Lower lobe of right lung (tissue), 2 donors: ENCODE measurements at regions not wholly inside any gene's neighbourhood (a gene's known extent, or its start where the extent isn't known, plus 50 kb on each side); places are given as distances from the start of the nearest gene placed in this dataset.

ENCODE experiments used
- ATAC-seq, 2 donors: fragments of 200-7000 bp; cut with Tn5 transposase; one replicate each; pipeline ENCODE4 v1.9.1; 2020 to 2022; ENCODE audit warnings: mild to moderate bottlenecking in 2 of 2, moderate library complexity in 2 of 2
- DNase-seq: peaks from one replicate; pipeline ENCODE4 v3.0.0-alpha.2; 2020
- H3K27ac ChIP-seq: fragments of 200-600 bp; one replicate; pipeline ENCODE4 v1.8.0; 2022
- H3K27me3 ChIP-seq: fragments of 200-600 bp; one replicate; pipeline ENCODE4 v1.8.0; 2022; ENCODE audit warnings: low read depth
- H3K36me3 ChIP-seq: fragments of 200-600 bp; one replicate; pipeline ENCODE4 v1.8.0; 2022; ENCODE audit warnings: mild to moderate bottlenecking
- H3K4me1 ChIP-seq: fragments of 200-600 bp; one replicate; pipeline ENCODE4 v1.8.0; 2022
- H3K4me3 ChIP-seq: fragments of 200-600 bp; one replicate; pipeline ENCODE4 v1.8.0; 2022; ENCODE audit warnings: mild to moderate bottlenecking
- H3K9me3 ChIP-seq: fragments of 200-600 bp; one replicate; pipeline ENCODE4 v1.8.0; 2022
- intact Hi-C: fragments of 100-400 bp; cut with DNase I; formaldehyde crosslinking; loops from one replicate; pipeline ENCODE4 v1.11.0; 2022
- TF ChIP-seq, protein P1 (sequence below): fragments of 200-600 bp; IDR thresholded peaks from one replicate; pipeline ENCODE4 v1.8.0; 2022; ENCODE audit warnings: antibody characterized with exemption, mild to moderate bottlenecking
- donor health status: DM: no; HTN: yes; CAD: no; lungs with severe emphysema.

DNA sequence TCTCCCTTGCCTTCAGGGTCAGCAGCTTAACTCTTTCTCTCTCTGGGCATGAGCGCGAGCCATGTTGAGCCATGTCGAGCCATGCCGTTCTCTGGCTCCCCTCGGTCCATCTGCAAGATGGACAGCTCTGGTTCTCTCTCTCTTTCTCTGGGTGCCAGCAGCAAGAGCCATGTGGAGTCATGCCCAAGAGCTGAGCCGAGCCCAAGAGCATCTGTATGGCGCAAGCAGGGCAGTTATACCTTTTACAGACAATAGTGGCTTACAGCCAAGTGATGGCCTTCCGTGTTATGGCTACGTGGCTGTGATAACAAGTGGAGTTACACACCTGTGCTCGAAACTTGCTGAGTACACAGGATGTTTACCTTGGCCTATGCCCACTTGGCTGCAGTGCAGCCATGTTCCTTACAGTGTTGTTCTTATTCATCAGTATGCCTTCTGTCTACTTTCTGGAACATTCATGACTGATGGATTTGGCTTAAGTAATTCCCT lies 327.7 kb downstream of the GLRX3 start:
- TF ChIP-seq, protein P1, sequence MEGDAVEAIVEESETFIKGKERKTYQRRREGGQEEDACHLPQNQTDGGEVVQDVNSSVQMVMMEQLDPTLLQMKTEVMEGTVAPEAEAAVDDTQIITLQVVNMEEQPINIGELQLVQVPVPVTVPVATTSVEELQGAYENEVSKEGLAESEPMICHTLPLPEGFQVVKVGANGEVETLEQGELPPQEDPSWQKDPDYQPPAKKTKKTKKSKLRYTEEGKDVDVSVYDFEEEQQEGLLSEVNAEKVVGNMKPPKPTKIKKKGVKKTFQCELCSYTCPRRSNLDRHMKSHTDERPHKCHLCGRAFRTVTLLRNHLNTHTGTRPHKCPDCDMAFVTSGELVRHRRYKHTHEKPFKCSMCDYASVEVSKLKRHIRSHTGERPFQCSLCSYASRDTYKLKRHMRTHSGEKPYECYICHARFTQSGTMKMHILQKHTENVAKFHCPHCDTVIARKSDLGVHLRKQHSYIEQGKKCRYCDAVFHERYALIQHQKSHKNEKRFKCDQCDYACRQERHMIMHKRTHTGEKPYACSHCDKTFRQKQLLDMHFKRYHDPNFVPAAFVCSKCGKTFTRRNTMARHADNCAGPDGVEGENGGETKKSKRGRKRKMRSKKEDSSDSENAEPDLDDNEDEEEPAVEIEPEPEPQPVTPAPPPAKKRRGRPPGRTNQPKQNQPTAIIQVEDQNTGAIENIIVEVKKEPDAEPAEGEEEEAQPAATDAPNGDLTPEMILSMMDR = no peak
- Histone ChIP-seq H3K27me3 (no peaks in the 10 kb centered on the region), H3K9me3 (no peaks in the 10 kb centered on the region), H3K4me3 (no peak overlapping the region), H3K4me1 (no peaks in the 10 kb centered on the region), H3K27ac (no peak overlapping the region), H3K36me3 (no peaks in the 10 kb centered on the region)
- DNase-seq (no peak), ATAC-seq (no peak)
- intact Hi-C loops = no loop called here

- no peak overlapping the region for H3K27ac ChIP-seq
- DNase-seq (no peak), ATAC-seq (no peak)
- intact Hi-C loops = no loop called here
- TF ChIP-seq, protein P1 = no peak
- H3K9me3 ChIP-seq = no peaks in the 10 kb centered on the region
- H3K36me3 ChIP-seq = no peaks in the 10 kb centered on the region
- H3K27me3 ChIP-seq = no peaks in the 10 kb centered on the region
- H3K4me3 ChIP-seq = no peak overlapping the region
- H3K4me1 ChIP-seq = no peaks in the 10 kb centered on the region
Measured at GRCh38 chr10:130464426-130464825, 328.2 kb downstream of the GLRX3 start.

DNA sequence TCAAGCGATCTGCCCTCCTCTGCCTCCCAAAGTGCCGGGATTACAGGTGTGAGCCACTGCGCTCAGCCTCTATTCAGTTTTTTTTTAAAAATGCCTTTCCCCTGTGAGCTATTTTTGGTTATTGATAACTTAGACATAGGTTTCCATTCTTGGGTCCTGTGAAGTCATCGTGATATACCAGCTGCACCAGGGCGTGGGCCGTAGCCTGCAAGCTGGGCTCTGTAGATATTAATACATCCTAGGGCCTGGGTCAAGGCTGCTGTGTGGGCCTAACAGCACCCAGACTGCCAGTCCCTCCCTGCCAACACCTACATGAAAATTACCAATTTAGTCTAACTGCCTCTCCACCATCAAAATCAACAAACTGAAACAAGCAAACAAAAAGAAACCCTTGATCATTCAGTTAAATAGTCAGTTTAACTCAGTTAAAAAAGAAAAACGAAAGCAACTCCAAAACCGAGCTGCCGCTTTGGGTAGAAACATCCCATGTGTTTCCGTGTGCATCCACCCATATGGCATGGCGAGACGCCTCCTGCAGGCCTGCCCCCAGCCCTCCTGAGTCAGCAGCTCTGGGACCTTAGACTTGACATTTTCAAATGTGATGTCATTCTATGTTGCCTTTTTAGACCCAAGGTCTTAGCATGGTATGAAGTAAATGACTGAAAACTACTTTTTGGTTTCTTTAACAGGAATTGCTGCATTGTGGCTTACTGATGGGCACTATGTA lies 330.2 kb downstream of the GLRX3 start:
- ATAC-seq = no peak
- DNase-seq = no peak
- Histone ChIP-seq H3K36me3 (no peaks in the 10 kb centered on the region), H3K27me3 (no peaks in the 10 kb centered on the region), H3K4me1 (no peaks in the 10 kb centered on the region), H3K27ac (no peak overlapping the region), H3K9me3 (no peaks in the 10 kb centered on the region), H3K4me3 (no peak overlapping the region)
- TF ChIP-seq, protein P1 = no peak
- intact Hi-C loops = no loop called here

- DNase-seq (no peak), ATAC-seq (no peak)
- TF ChIP-seq, protein P1 = no peak
- Histone ChIP-seq H3K27me3 (no peaks in the 10 kb centered on the region), H3K27ac (no peak overlapping the region), H3K9me3 (no peaks in the 10 kb centered on the region), H3K36me3 (no peaks in the 10 kb centered on the region), H3K4me1 (no peaks in the 10 kb centered on the region), H3K4me3 (no peak overlapping the region)
- intact Hi-C loops = no loop called here
Measured at GRCh38 chr10:130470286-130470685, 334.1 kb downstream of the GLRX3 start.

DNA sequence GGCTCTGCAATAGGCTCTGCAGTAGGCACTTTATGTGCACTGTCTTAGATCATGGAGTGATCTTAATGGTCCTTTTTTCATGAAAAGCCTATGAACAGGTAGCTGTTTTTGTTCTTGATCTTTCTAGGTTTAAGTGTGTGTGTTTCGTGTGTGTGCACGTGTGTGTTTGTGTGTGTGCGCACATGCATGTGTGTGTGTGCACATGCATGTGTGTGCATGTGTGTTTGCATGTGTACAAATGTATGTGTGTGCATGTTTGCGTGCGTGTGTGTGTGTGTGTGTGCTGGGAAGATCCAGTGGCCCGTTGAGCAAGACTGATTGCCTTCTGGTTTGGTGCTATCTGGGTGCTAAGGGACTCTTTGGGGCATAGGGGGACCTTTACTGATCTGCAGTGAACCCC lies 334.8 kb downstream of the GLRX3 start:
- no peak overlapping the region for H3K27ac ChIP-seq
- DNase-seq (no peak), ATAC-seq (no peak)
- TF ChIP-seq, protein P1 = no peak
- no peaks in the 10 kb centered on the region for H3K36me3 ChIP-seq
- H3K9me3 ChIP-seq = no peaks in the 10 kb centered on the region
- H3K4me1 ChIP-seq = no peaks in the 10 kb centered on the region
- intact Hi-C loops = no loop called here
- no peak overlapping the region for H3K4me3 ChIP-seq
- H3K27me3 ChIP-seq = no peaks in the 10 kb centered on the region
